ENCODE measurements at regions not wholly inside any gene's neighbourhood (a gene's known extent, or its start where the extent isn't known, plus 50 kb on each side); places are given as distances from the start of the nearest gene placed in this dataset.

GRCh38 chr4:59380841-59381366 lies 1819.2 kb upstream of the ADGRL3 start:
- TF ChIP-seq CTCF (conservative IDR thresholded peaks at IDR 0.05; ENCODE audit: low read depth, low read length), result no peak
- TF ChIP-seq EZH2 (IDR thresholded peaks at IDR 0.05; ENCODE audit: borderline replicate concordance, low read depth, low read length, poor library complexity, severe bottlenecking), result no peak
